Mucosa of stomach (tissue), 1 donor: ENCODE measurements at regions not wholly inside any gene's neighbourhood (a gene's known extent, or its start where the extent isn't known, plus 50 kb on each side); places are given as distances from the start of the nearest gene placed in this dataset.

Source experiments
- H3K27me3 ChIP-seq: one replicate; pipeline ENCODE4 v1.7.0; 2013; ENCODE audit warnings: mild to moderate bottlenecking, low read length; ENCODE audit not compliant: control insufficient read depth, insufficient read depth
- H3K36me3 ChIP-seq: one replicate; pipeline ENCODE4 v1.7.0; 2013; ENCODE audit warnings: low read length; ENCODE audit not compliant: control insufficient read depth, insufficient read depth
- H3K4me1 ChIP-seq: one replicate; pipeline ENCODE4 v1.7.0; 2013; ENCODE audit warnings: mild to moderate bottlenecking, low read length; ENCODE audit not compliant: control insufficient read depth, insufficient read depth
- H3K4me3 ChIP-seq: one replicate; pipeline ENCODE4 v1.7.0; 2013; ENCODE audit warnings: low read length
- H3K9ac ChIP-seq: one replicate; pipeline ENCODE4 v1.7.0; 2013; ENCODE audit warnings: mild to moderate bottlenecking, low read length, moderate library complexity
- H3K9me3 ChIP-seq: one replicate; pipeline ENCODE4 v1.7.0; 2013; ENCODE audit warnings: mild to moderate bottlenecking, low read length, moderate library complexity; ENCODE audit not compliant: control insufficient read depth
- donor health status: Pancreatic carcinoma.

- Histone ChIP-seq H3K4me1 (peaks cover 30% of the 10 kb centered on the region), H3K9me3 (no peaks in the 10 kb centered on the region), H3K4me3 (no peak overlapping the region), H3K27me3 (no peaks in the 10 kb centered on the region), H3K36me3 (no peaks in the 10 kb centered on the region), H3K9ac (no peak overlapping the region)
Observed at GRCh38 chr6:167448378-167448777, 123.5 kb downstream of the TTLL2 start.

- peak overlapping the region; percentile 42 for H3K9ac ChIP-seq
- no peaks in the 10 kb centered on the region for H3K27me3 ChIP-seq
- H3K9me3 ChIP-seq, result no peaks in the 10 kb centered on the region
- no peak overlapping the region for H3K4me3 ChIP-seq
- H3K36me3 ChIP-seq, result no peaks in the 10 kb centered on the region
- peaks cover 30% of the 10 kb centered on the region for H3K4me1 ChIP-seq
Observed at GRCh38 chr6:167449094-167449861, 124.4 kb downstream of the TTLL2 start.

DNA sequence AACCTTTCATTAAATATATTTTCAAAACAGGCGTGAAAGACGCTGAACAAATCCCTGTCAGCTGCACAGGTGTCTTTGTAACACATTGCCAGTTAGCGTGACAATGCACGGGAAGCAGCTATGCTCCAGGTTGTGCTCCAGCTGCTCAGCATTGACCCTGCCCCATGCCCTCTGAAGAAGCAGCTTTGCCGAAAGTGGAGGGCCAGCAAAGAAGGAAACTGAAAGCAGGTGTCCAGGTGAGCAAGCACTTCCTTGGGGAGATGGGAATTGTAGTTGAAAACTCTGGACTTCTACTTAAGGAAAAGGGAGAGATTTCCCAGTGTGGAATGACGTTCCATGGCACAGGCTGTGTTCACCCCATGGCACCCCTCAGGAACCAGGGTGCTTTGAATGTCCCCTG lies 125.7 kb downstream of the TTLL2 start:
- Histone ChIP-seq H3K9me3 (no peaks in the 10 kb centered on the region), H3K4me3 (no peak overlapping the region), H3K36me3 (no peaks in the 10 kb centered on the region), H3K27me3 (no peaks in the 10 kb centered on the region), H3K9ac (no peak overlapping the region), H3K4me1 (peaks cover 30% of the 10 kb centered on the region)

- no peaks in the 10 kb centered on the region for H3K36me3 ChIP-seq
- H3K9ac ChIP-seq, result no peak overlapping the region
- no peaks in the 10 kb centered on the region for H3K9me3 ChIP-seq
- no peaks in the 10 kb centered on the region for H3K27me3 ChIP-seq
- no peak overlapping the region for H3K4me3 ChIP-seq
- peaks cover 30% of the 10 kb centered on the region for H3K4me1 ChIP-seq
Observed at GRCh38 chr6:167452338-167453081, 127.6 kb downstream of the TTLL2 start.

GRCh38 chr6:167453082-167453446 lies 128.2 kb downstream of the TTLL2 start:
- no peaks in the 10 kb centered on the region for H3K9me3 ChIP-seq
- no peaks in the 10 kb centered on the region for H3K36me3 ChIP-seq
- H3K27me3 ChIP-seq, result no peaks in the 10 kb centered on the region
- no peak overlapping the region for H3K9ac ChIP-seq
- no peak overlapping the region for H3K4me3 ChIP-seq
- H3K4me1 ChIP-seq, result peaks cover 27% of the 10 kb centered on the region

DNA sequence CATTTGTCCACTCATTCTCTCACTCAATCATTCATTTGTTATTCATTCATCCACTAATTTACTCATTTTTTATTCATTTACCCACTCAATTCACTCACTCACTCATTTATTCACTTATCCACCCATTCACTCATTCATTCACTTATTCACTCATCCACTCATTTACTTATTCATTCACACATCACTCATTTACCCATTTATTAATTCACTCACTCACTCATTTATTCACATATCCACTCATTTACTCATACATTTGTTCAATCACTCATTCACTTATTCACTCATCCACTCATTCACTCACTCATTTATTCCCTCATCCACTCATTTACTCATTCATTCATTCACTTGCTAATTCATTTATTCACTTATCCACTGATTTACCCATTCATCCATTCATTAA lies 129.1 kb downstream of the TTLL2 start:
- no peaks in the 10 kb centered on the region for H3K36me3 ChIP-seq
- no peaks in the 10 kb centered on the region for H3K27me3 ChIP-seq
- no peak overlapping the region for H3K9ac ChIP-seq
- H3K4me3 ChIP-seq, result no peak overlapping the region
- H3K4me1 ChIP-seq, result peaks cover 18% of the 10 kb centered on the region
- H3K9me3 ChIP-seq, result no peaks in the 10 kb centered on the region

DNA sequence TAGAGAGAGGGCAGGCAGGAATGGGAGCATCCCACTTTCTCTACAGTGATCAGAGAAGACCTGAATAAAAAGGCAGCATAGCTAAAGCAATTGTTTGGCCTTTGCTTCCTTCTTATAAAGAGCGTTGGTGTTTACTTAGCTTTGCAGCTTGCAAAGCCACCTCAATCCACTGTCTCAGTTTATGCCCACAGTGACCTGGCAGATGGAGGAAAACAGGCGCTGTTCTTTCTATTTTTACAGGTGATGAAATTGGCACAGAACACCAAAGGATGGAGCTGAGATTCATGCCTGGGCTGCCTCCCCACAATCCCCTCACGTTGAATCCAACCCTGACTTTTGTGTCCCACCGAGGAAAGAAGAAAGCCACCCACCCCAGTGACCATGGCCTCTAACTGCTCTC lies 130.5 kb downstream of the TTLL2 start:
- H3K9ac ChIP-seq, result no peak overlapping the region
- no peak overlapping the region for H3K4me3 ChIP-seq
- H3K27me3 ChIP-seq, result no peaks in the 10 kb centered on the region
- peaks cover 6% of the 10 kb centered on the region for H3K4me1 ChIP-seq
- no peaks in the 10 kb centered on the region for H3K36me3 ChIP-seq
- H3K9me3 ChIP-seq, result no peaks in the 10 kb centered on the region

GRCh38 chr6:167462514-167463312 lies 137.8 kb downstream of the TTLL2 start:
- Histone ChIP-seq H3K27me3 (no peaks in the 10 kb centered on the region), H3K9ac (no peak overlapping the region), H3K36me3 (no peaks in the 10 kb centered on the region), H3K4me1 (peaks cover 12% of the 10 kb centered on the region), H3K4me3 (no peak overlapping the region), H3K9me3 (no peaks in the 10 kb centered on the region)

DNA sequence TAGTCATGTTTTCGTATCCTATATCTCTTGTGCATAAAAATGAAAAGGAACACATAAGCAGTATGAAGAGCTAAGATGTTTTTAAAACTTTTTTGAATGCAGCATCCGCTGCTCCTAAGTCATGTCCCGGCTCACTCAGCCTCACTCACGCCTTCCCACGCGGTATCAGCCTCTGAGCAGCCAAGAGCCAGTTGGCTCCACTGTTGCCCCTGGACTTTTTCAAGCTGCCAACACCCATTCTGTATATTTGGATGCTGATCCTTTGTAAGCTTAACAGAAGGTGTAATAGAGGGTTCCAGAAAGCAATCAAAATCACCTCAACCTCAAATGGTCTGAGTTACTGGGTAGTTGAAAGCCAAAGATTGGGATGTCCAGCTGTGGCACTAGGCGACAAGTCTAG lies 139.3 kb downstream of the TTLL2 start:
- Histone ChIP-seq H3K4me3 (no peak overlapping the region), H3K4me1 (peaks cover 12% of the 10 kb centered on the region), H3K9me3 (no peaks in the 10 kb centered on the region), H3K9ac (no peak overlapping the region), H3K27me3 (no peaks in the 10 kb centered on the region), H3K36me3 (no peaks in the 10 kb centered on the region)

- Histone ChIP-seq H3K4me3 (no peak overlapping the region), H3K27me3 (no peaks in the 10 kb centered on the region), H3K4me1 (peaks cover 12% of the 10 kb centered on the region), H3K9me3 (no peaks in the 10 kb centered on the region), H3K9ac (no peak overlapping the region), H3K36me3 (no peaks in the 10 kb centered on the region)
Observed at GRCh38 chr6:167465482-167465881, 140.6 kb downstream of the TTLL2 start.

- Histone ChIP-seq H3K9me3 (no peaks in the 10 kb centered on the region), H3K9ac (no peak overlapping the region), H3K36me3 (no peaks in the 10 kb centered on the region), H3K4me1 (peaks cover 12% of the 10 kb centered on the region), H3K27me3 (peaks cover under 1% of the 10 kb centered on the region), H3K4me3 (no peak overlapping the region)
Observed at GRCh38 chr6:167467282-167467681, 142.4 kb downstream of the TTLL2 start.
